Upper lobe of left lung (tissue), 4 donors: ENCODE measurements at regions not wholly inside any gene's neighbourhood (a gene's known extent, or its start where the extent isn't known, plus 50 kb on each side); places are given as distances from the start of the nearest gene placed in this dataset.

Experiments used
- EP300 ChIP-seq, 4 donors: sonication (generic); formaldehyde crosslinking; IDR thresholded peaks; one replicate each; pipeline ENCODE4 v1.5.1; 2017; ENCODE audit warnings: antibody characterized with exemption in 4 of 4, control low read depth in 2 of 4
- POLR2A ChIP-seq, 4 donors: fragments of 450-650 bp; IDR thresholded peaks; one replicate each; pipeline ENCODE4 v1.5.1; 2016 to 2017; ENCODE audit warnings: antibody characterized with exemption in 4 of 4, mild to moderate bottlenecking in 2 of 4

- no peak for TF ChIP-seq POLR2A (IDR thresholded peaks at IDR 0.05)
- no peak for TF ChIP-seq EP300 (IDR thresholded peaks at IDR 0.05)
Measured at GRCh38 chr2:67612576-67613042, 215.5 kb downstream of the ETAA1 start.
